LNCaP clone FGC (cell line): ENCODE measurements at regions not wholly inside any gene's neighbourhood (a gene's known extent, or its start where the extent isn't known, plus 50 kb on each side); places are given as distances from the start of the nearest gene placed in this dataset.

ENCODE experiments used
- DNase-seq: peaks from one replicate; pipeline ENCODE4 v3.0.0-alpha.2; 2011; ENCODE audit warnings: low read depth
- H3K4me3 ChIP-seq: 2 replicates; pipeline ENCODE4 v1.5.1; 2011; ENCODE audit warnings: mild to moderate bottlenecking, low read depth, low read length, control low read depth
- CTCF ChIP-seq: IDR thresholded peaks from 2 replicates; pipeline ENCODE4 v1.5.1; 2012; ENCODE audit warnings: mild to moderate bottlenecking; ENCODE audit not compliant: control insufficient read depth, insufficient read depth; ENCODE audit errors: extremely low read depth

GRCh38 chr3:30195352-30195751, 411.0 kb upstream of the TGFBR2 start:
- no peak for DNase-seq
- TF ChIP-seq CTCF: no peak

GRCh38 chr3:30198162-30198561, 408.2 kb upstream of the TGFBR2 start:
- H3K4me3 ChIP-seq: no peak overlapping the region
- DNase-seq: no peak
- TF ChIP-seq CTCF: no peak

More at GRCh38 chr3:30195352-30195751, 411.0 kb upstream of the TGFBR2 start:
- H3K4me3 ChIP-seq: no peak overlapping the region

GRCh38 chr3:30199096-30199759, 407.2 kb upstream of the TGFBR2 start:
- no peak overlapping the region for H3K4me3 ChIP-seq
- peak; percentile 67 for TF ChIP-seq CTCF
- no peak for DNase-seq

GRCh38 chr3:30199855-30200254, 406.5 kb upstream of the TGFBR2 start:
- DNase-seq: no peak
- no peak for TF ChIP-seq CTCF
- H3K4me3 ChIP-seq: no peak overlapping the region

- no peak overlapping the region for H3K4me3 ChIP-seq
- DNase-seq: no peak
- TF ChIP-seq CTCF: no peak
Observed at GRCh38 chr3:30201715-30202114, 404.7 kb upstream of the TGFBR2 start.

- no peak for TF ChIP-seq CTCF
- no peak overlapping the region for H3K4me3 ChIP-seq
- no peak for DNase-seq
Observed at GRCh38 chr3:30203301-30203700, 403.1 kb upstream of the TGFBR2 start.

- no peak for DNase-seq
- H3K4me3 ChIP-seq: no peak overlapping the region
- no peak for TF ChIP-seq CTCF
Observed at GRCh38 chr3:30204126-30204525, 402.3 kb upstream of the TGFBR2 start.
